Heart right ventricle (tissue), 16 donors: ENCODE measurements at regions not wholly inside any gene's neighbourhood (a gene's known extent, or its start where the extent isn't known, plus 50 kb on each side); places are given as distances from the start of the nearest gene placed in this dataset.

Experiments used
- ATAC-seq, 8 donors: fragments of 200-7000 bp; cut with Tn5 transposase; one replicate each; pipeline ENCODE4 v1.9.1; 2020; ENCODE audit warnings: mild to moderate bottlenecking in 8 of 8, moderate library complexity in 8 of 8, moderate number of reproducible peaks in 1 of 8
- DNase-seq, 2 donors: peaks; one replicate each; pipeline ENCODE4 v3.0.0-alpha.2; 2020
- H3K27ac ChIP-seq, 10 donors: fragments of 200-600 bp; sonication (generic) in 2 of 10; one replicate each; pipeline versions ENCODE4 v1.5.0 to v1.8.0; 2020 to 2022; ENCODE audit warnings: mild to moderate bottlenecking in 3 of 10
- H3K27me3 ChIP-seq, 7 donors: fragments of 200-600 bp; one replicate each; pipeline ENCODE4 v1.8.0; 2021 to 2022; ENCODE audit warnings: mild to moderate bottlenecking in 2 of 7
- H3K36me3 ChIP-seq, 9 donors: fragments of 200-600 bp; sonication (generic) in 1 of 9; one replicate each; pipeline versions ENCODE4 v1.5.0 to v1.8.0; 2020 to 2022; ENCODE audit warnings: mild to moderate bottlenecking in 2 of 9
- H3K4me1 ChIP-seq, 9 donors: fragments of 200-600 bp; sonication (generic) in 1 of 9; one replicate each; pipeline versions ENCODE4 v1.5.0 to v1.8.0; 2020 to 2022; ENCODE audit warnings: mild to moderate bottlenecking in 4 of 9
- H3K4me3 ChIP-seq, 10 donors: fragments of 200-600 bp; sonication (generic) in 2 of 10; one replicate each; pipeline versions ENCODE4 v1.5.0 to v1.8.0; 2020 to 2022; ENCODE audit warnings: mild to moderate bottlenecking in 7 of 10, moderate library complexity in 2 of 10
- H3K9me3 ChIP-seq, 11 donors: fragments of 200-600 bp in 10 of 11; sonication (generic) in 2 of 11; one replicate each; pipeline versions ENCODE4 v1.5.0 to v1.8.0; 2013 to 2022; ENCODE audit warnings: mild to moderate bottlenecking in 2 of 11, control low read depth in 1 of 11, moderate library complexity in 1 of 11
- WGBS, 2 donors: extraction: QIAGEN DNeasy Blood & Tissue Kit; methylation state at CpG; one replicate each; pipeline ENCODE4 v1.1.7; 2013; ENCODE audit warnings: inconsistent platforms in 1 of 2; 5-methylcytosine and 5-hydroxymethylcytosine counted together
- intact Hi-C, 10 donors: fragments of 100-400 bp; cut with DNase I; formaldehyde crosslinking; loops; one replicate each; pipeline versions ENCODE4 v1.11.1 to v1.14.2; 2022
- TF ChIP-seq, protein P1 (sequence below), 9 donors: fragments of 200-600 bp; sonication (generic) in 2 of 9; IDR thresholded peaks; one replicate each; pipeline versions ENCODE4 v1.5.0 to v1.8.0; 2021 to 2022; ENCODE audit warnings: antibody characterized with exemption in 9 of 9, mild to moderate bottlenecking in 5 of 9, moderate library complexity in 1 of 9
- donor health status: Arrhythmogenic right ventricular cardiomyopathy.
- donor health status: ischemic (EF 13 %, LVEDD 7.1; RV severe dilation, severe dysfunction).
- donor health status: healthy with polysubstance abuse.
- donor health status: DM: no; HTN: yes; CAD: no.
- donor health status: DM: no; HTN: no; CAD: no.
- donor health status: ischemic (EF 25% LVEDD 6.9; RV normal size, moderate dysfunction).
- donor health status: ischemic (EF 25% LVEDD 5.7; RV mildly dilated, moderate dysfunction).
- donor health status: healthy.
- donor health status: DM: yes; HTN: yes; CAD: no.
- donor health status: Ischemic cardiomyopathy.
- donor health status: ischemic (EF 35%, LVEDD 5.7; RV mildly dilated, moderate dysfunction).
- donor health status: nonischemic (EF 11% LVEDD 7.7; RV severe dilation, severe dysfunction).
- donor health status: DM: yes; HTN: yes; CAD: no.
- donor health status: PGD.
- donor health status: ischemic (EF 29% LVEDD 5.4; RV normal size, mild dysfunction).
- donor health status: nonischemic (EF 23%, LVEDD 6.1; RV moderate dilation, normal function).

DNA sequence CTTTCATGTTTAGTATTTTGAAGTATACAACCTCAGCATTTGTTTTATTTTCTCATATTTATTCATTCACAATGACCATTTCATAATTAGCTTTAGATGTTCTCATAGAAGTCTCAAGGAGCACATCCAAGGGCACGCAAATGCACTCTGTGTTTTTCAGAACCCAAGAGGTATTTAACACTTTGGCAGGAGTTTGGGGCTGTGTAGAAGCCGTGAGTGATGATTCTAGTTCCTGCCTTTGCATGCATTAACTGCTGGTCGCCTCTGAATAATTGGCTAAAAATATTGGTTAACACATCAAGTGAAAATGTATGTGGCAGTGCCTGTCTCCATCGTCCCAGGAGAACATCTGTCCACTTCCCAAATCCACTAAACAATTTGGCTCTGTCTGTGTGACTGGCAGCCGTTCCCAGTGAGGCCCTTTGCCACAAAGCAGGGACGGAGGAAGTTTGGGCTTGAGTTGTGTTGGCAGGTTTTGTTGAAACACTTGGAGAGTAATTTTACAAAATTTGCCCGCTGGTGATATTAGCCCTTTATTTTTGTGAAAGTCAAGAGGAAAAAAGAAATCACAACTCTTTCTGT lies 730.7 kb upstream of the SLIT2 start:
- no peak for ATAC-seq
- Histone ChIP-seq H3K27me3 (no peaks in the 10 kb centered on the region), H3K27ac (no peak overlapping the region), H3K36me3 (no peaks in the 10 kb centered on the region), H3K4me3 (no peak overlapping the region), H3K9me3 (no peaks in the 10 kb centered on the region), H3K4me1 (peaks cover 0 to 8% (median 0%) of the 10 kb centered on the region in 9 donors)
- WGBS, 2 donors = 67 to 69% methylated on average over 7 of the region's 7 CpGs
- intact Hi-C loops = no loop called here
- DNase-seq = no peak
- TF ChIP-seq, protein P1, sequence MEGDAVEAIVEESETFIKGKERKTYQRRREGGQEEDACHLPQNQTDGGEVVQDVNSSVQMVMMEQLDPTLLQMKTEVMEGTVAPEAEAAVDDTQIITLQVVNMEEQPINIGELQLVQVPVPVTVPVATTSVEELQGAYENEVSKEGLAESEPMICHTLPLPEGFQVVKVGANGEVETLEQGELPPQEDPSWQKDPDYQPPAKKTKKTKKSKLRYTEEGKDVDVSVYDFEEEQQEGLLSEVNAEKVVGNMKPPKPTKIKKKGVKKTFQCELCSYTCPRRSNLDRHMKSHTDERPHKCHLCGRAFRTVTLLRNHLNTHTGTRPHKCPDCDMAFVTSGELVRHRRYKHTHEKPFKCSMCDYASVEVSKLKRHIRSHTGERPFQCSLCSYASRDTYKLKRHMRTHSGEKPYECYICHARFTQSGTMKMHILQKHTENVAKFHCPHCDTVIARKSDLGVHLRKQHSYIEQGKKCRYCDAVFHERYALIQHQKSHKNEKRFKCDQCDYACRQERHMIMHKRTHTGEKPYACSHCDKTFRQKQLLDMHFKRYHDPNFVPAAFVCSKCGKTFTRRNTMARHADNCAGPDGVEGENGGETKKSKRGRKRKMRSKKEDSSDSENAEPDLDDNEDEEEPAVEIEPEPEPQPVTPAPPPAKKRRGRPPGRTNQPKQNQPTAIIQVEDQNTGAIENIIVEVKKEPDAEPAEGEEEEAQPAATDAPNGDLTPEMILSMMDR (IDR thresholded peaks at IDR 0.05) = no peak

- TF ChIP-seq, protein P1 (IDR thresholded peaks at IDR 0.05) = no peak
Observed at GRCh38 chr4:19514276-19515070, 737.2 kb upstream of the SLIT2 start.

DNA sequence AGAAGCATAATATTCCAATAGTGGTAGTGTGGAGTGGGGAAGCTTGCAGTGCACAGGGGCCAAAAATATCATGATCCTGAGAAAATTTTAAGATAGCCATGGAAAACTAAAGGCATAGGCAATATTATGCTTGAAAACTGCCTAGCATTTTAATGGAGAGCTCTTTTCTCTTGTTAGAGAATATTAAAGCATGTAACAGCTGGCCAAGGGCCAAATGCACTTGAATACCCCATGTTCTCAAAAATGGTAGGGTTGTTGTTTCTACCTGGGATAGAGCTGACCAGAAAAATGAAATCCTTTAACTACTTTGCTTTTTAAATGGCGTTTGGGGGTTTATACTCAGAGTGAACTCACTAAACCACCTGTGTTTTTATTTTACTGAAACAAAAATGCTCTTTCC lies 739.6 kb upstream of the SLIT2 start:
- ATAC-seq (no peak), DNase-seq (no peak)
- Histone ChIP-seq H3K36me3 (no peaks in the 10 kb centered on the region), H3K27ac (no peak overlapping the region), H3K27me3 (no peaks in the 10 kb centered on the region), H3K9me3 (no peaks in the 10 kb centered on the region), H3K4me1 (no peaks in the 10 kb centered on the region), H3K4me3 (no peak overlapping the region)
- TF ChIP-seq, protein P1 (IDR thresholded peaks at IDR 0.05) = no peak
- WGBS, 2 donors = 72 to 78% methylated on average over 1 of the region's 1 CpG
- intact Hi-C loops = no loop called here

More at GRCh38 chr4:19514276-19515070, 737.2 kb upstream of the SLIT2 start:
- Histone ChIP-seq H3K27me3 (no peaks in the 10 kb centered on the region), H3K9me3 (no peaks in the 10 kb centered on the region), H3K36me3 (no peaks in the 10 kb centered on the region), H3K4me1 (no peaks in the 10 kb centered on the region), H3K27ac (no peak overlapping the region), H3K4me3 (no peak overlapping the region)
- intact Hi-C loops = no loop called here
- DNase-seq = no peak
- 91 to 97% methylated on average over 1 of the region's 1 CpG for WGBS, 2 donors
- no peak for ATAC-seq

DNA sequence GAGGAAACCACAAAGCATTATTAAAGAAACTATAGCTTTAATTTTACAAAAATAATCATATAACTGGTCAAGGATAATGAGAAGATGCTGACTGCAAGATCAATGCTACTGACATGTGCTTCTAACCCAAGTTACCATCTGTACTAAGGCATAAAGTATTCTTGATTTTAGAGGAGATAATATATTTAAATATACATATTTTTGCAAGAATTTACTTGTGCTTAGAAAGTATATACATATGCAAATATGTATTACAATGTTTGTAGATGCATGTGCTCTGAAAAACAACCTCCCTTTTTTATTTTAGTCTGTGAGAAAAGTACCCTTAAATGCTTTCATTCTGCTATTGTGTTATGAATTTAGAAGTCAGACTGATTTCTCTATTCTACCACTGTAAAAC lies 740.7 kb upstream of the SLIT2 start:
- H3K36me3 ChIP-seq = no peaks in the 10 kb centered on the region
- H3K9me3 ChIP-seq = no peaks in the 10 kb centered on the region
- H3K27me3 ChIP-seq = no peaks in the 10 kb centered on the region
- H3K4me1 ChIP-seq = no peaks in the 10 kb centered on the region
- ATAC-seq = no peak
- TF ChIP-seq, protein P1 (IDR thresholded peaks at IDR 0.05) = no peak
- H3K4me3 ChIP-seq = no peak overlapping the region
- H3K27ac ChIP-seq = no peak overlapping the region
- DNase-seq = no peak
- intact Hi-C loops = no loop called here
